GM10266 (cell line): ENCODE measurements at regions not wholly inside any gene's neighbourhood (a gene's known extent, or its start where the extent isn't known, plus 50 kb on each side); places are given as distances from the start of the nearest gene placed in this dataset.

Experiments used
- DNase-seq: peaks from one replicate; pipeline ENCODE4 v3.0.0; 2012; ENCODE audit errors: extremely low spot score
- TF ChIP-seq, protein P1 (sequence below): IDR thresholded peaks from 2 replicates; pipeline ENCODE4 v1.5.1; 2012; ENCODE audit warnings: mild to moderate bottlenecking, low read depth; ENCODE audit not compliant: control insufficient read depth, insufficient read depth; ENCODE audit errors: missing control alignments

DNA sequence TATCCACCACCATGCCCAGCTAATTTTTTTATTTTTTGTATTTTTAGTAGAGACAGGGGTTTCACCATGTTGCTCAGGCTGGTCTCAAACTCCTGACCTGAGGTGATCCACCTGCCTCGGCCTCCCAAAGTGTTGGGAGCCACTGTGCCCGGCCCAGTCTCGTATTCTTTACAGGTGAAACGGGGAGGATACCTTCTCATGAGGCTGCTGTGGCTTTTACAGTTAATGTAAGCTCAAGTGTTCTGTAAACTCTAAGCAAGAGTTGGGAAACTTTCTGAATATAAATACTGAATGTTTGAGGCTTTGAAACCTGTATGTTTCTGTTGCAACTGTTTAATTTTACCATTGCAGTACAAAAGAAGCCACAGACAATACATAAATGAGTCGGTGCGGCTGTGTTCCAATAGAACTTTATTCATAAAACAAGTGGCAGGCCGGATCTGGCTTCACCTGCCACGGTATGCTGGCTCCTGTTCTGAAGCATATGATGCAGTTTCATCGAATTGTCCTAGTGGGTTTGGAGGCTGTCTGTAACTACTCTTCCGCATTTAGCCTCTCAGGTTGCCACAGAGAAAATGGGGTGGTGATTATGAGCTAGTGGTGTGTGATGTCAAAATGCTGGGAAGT, 192.5 kb upstream of the ZFP64 start:
- no peak for DNase-seq
- TF ChIP-seq, protein P1, sequence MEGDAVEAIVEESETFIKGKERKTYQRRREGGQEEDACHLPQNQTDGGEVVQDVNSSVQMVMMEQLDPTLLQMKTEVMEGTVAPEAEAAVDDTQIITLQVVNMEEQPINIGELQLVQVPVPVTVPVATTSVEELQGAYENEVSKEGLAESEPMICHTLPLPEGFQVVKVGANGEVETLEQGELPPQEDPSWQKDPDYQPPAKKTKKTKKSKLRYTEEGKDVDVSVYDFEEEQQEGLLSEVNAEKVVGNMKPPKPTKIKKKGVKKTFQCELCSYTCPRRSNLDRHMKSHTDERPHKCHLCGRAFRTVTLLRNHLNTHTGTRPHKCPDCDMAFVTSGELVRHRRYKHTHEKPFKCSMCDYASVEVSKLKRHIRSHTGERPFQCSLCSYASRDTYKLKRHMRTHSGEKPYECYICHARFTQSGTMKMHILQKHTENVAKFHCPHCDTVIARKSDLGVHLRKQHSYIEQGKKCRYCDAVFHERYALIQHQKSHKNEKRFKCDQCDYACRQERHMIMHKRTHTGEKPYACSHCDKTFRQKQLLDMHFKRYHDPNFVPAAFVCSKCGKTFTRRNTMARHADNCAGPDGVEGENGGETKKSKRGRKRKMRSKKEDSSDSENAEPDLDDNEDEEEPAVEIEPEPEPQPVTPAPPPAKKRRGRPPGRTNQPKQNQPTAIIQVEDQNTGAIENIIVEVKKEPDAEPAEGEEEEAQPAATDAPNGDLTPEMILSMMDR, result no peak

DNA sequence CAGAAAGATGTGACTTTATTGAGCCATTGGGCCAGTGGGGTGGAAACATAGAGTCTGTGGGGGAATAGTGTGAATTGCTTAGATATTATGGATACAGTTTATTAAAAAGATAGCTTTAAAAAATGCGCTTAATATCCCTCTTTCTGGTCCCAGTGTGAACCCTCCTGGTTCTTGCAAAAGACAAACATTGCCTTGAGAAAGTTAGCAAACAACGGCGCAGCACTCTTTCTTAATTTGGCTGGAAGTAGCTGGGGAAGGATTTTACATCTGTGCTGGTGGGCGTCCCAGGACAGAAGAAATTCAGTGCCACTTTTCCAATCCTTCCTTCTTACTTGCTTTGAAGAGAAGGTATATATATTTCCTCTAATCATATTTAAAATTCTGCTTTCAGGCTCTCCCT, 191.4 kb upstream of the ZFP64 start:
- DNase-seq, result no peak
- TF ChIP-seq, protein P1, result no peak

DNA sequence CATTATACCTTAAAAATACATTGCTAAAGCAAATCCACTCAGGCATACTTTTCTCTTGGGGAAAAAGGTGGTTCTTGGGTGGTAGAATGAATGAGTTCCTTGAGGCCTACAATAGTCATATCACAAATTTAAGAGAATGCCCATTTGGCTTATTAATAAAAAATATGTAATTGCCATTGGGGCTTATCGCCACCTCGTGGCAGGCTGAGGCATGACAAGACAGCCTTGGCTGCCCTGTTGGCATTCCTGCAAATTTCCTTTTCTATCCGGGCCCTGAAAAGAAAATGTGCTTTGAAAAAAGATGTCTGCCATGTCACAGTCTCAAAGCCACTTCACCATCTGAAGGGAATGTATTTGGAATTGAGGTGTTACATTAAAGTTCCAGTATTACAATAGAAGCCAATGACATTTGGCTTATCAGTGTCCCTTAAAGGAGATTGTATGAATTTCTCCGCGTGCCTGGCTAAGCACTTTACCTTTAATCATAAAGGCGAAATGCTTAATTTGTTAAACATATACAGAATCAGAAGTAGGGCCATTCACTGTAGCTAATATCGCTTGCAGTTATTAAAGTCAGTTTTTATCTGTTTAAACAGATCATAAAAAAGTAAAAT, 188.3 kb upstream of the ZFP64 start:
- TF ChIP-seq, protein P1, result peak; percentile 91

DNA sequence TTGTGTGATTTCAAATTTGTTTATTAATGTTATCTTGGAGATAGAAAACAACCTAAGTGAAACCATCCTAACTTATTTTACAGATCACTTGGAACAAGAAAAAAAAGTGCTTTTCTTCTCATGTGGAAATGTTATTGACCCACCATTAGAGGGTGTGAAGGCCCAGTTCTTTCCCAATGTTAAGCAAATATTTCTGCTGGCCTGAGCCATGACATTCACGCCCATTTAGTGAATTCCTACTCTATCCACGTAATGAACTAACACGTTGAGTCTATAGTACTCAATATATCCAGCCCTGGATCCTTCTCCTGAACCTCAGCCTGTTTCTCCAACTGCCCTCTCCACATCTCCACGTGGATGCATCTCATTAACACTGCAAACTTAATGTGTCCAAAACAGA, 180.6 kb upstream of the ZFP64 start:
- no peak for DNase-seq
- TF ChIP-seq, protein P1, result no peak

More for the DNA sequence above, 188.3 kb upstream of the ZFP64 start:
- peak; percentile 16 for DNase-seq

DNA sequence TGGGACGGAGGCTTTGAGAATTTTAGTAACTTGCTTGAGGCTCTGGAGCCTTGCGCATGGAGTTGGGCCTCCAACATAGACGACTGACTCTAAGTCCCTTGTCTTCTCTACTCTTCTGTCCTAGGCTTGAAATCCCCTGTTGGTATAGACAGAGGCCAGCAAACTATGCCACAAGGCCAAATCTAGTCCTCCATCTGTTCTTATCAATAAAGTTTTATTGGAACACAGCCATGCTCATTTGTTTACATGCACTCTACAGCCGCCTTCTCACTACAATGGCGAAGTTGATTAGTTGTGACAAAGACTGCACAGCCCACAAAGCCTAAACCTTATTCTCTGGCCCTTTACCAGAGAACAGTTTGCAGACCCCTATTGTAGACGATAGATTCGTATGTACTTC, 174.1 kb upstream of the ZFP64 start:
- no peak for DNase-seq
- TF ChIP-seq, protein P1, result no peak

DNA sequence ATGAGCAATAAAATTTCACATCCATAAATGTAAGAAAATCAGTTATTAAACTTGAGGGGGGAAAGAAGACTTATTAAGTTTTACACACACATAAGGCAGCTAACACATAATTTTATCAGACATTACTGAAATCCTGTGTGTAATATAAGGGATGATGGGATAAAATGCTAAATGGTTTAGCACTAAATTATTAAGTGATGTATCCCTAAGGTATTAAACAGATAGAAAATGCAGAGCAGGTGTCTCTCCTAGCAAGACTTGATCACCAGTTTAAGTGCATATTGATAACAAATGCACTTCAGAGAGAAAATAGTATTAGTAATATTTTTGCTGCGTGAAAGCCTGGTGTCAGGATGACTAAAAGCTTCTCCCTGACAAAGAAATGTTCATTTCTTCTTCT, 172.8 kb upstream of the ZFP64 start:
- no peak for DNase-seq
- TF ChIP-seq, protein P1, result no peak

DNA sequence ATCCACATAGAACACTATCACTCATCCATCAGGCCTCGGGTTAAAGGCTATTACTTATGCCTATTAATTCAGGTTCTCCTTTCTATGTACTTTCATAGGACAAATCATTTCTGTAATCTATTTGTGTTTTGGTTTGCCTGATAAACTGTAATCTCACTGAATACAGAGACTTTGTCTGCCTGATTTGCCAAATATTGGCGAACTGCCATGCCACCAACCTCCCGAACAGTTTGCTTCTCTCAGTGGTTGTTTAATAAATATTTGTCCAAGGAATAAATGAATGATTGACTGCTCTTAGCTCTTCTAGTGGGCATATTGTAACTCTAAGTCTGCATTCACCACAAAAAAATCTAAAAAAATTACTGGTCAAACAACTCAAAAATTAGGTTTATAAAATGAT, 170.1 kb upstream of the ZFP64 start:
- TF ChIP-seq, protein P1, result no peak
- no peak for DNase-seq
